ENCODE measurements at regions not wholly inside any gene's neighbourhood (a gene's known extent, or its start where the extent isn't known, plus 50 kb on each side); places are given as distances from the start of the nearest gene placed in this dataset.

DNA sequence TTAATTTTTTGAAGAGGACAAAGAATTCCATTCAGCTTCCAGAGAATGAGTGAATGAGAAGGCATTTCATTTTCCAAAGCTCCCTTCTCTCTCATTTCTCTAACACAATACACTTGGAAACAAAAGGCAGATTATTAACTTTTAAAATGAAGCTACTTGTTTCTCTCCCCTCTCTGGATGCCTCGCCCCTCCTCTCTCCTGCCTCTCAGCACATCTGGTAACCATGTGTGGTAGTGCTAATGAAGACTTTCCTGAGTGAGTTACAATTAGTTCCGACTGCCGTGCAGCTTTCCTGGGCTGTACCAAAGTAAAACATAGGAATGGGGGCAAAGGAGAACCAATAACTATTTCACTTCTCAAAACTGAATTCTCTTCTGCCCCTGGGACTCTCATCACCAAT lies 84.7 kb upstream of the SOX5 start:
- ChIA-PET POLR2A (ENCODE audit: unreplicated experiment) (no interaction called here), CTCF (interaction anchor here (0.6 kb wide), 2 partner anchors 253 to 495 kb away, joined by 3 read pairs; no protein-coding TSS in a partner anchor)
- intact Hi-C loops (cut with micrococcal nuclease) (no loop called here), dilution Hi-C loops (cut with HindIII; ENCODE audit: low sequenced_read_pairs, unreplicated experiment) (no loop called here), in situ Hi-C loops (cut with MboI; ENCODE audit: low sequenced_read_pairs) (no loop called here)
- Histone ChIP-seq H3K14ac (replicated peaks; ENCODE audit: low read depth, low read length) (no peak overlapping the region), H3K36me3 (ENCODE audit: control insufficient read depth, insufficient read depth, low read length) (no peaks in the 10 kb centered on the region), H2AK9ac (replicated peaks; ENCODE audit: low read depth, low read length, poor library complexity) (no peak overlapping the region), H3K4ac (ENCODE audit: low read depth, low read length) (no peak overlapping the region), H4K5ac (ENCODE audit: low read depth, low read length) (no peak overlapping the region), H3K9ac (ENCODE audit: low read depth, low read length) (no peak overlapping the region), H3K4me3 (ENCODE audit: insufficient read depth, low read depth, low read length) (no peak overlapping the region), H2BK5ac (ENCODE audit: low read depth, low read length, poor library complexity, severe bottlenecking) (no peak overlapping the region), H2BK120ac (ENCODE audit: low read depth, low read length) (no peak overlapping the region), H2AFZ (replicated peaks; ENCODE audit: low read length, poor library complexity) (no peak overlapping the region), H4K91ac (ENCODE audit: insufficient read depth, low read depth, low read length) (no peak overlapping the region), H3K9me3 (ENCODE audit: control insufficient read depth, insufficient read depth, low read length) (no peaks in the 10 kb centered on the region), H3K4me2 (ENCODE audit: low read depth, low read length) (no peak overlapping the region), H3K4me1 (ENCODE audit: control insufficient read depth, insufficient read depth, low read length) (peaks cover 3% of the 10 kb centered on the region; the same call in 1 of the 2 replicates), H2BK15ac (ENCODE audit: low read depth, low read length) (no peak overlapping the region), H3K9me1 (ENCODE audit: insufficient read depth, low read length) (no peaks in the 10 kb centered on the region; the same call in 1 of the 2 replicates), H3K27me3 (ENCODE audit: control insufficient read depth, insufficient read depth, low read length) (no peaks in the 10 kb centered on the region), H2BK20ac (ENCODE audit: low read depth, low read length) (no peak overlapping the region), H3K27ac (ENCODE audit: insufficient read depth, low read length) (no peak overlapping the region), H3K79me1 (ENCODE audit: low read depth in 1 of 2, low read length in 2 of 2) (peaks cover 0 to 4% of the 10 kb centered on the region in 2 experiments; a peak in 1 of 4 replicates), H4K8ac (ENCODE audit: low read depth in 2 of 2, low read length in 2 of 2) (no peak overlapping the region), H2AK5ac (ENCODE audit: low read depth, low read length) (no peak overlapping the region; the same call in 1 of the 2 replicates), H3K23ac (ENCODE audit: low read depth, low read length) (no peak overlapping the region), H4K20me1 (ENCODE audit: insufficient read depth, low read length) (no peaks in the 10 kb centered on the region), H3K18ac (ENCODE audit: low read depth, low read length) (no peak overlapping the region), H3K56ac (ENCODE audit: extremely low read depth, insufficient read depth, low read length) (no peak overlapping the region)
- no TSS peak for BruUV-seq (replicated peaks)
- ATAC-seq (ENCODE audit: low read depth) (no peak), DNase-seq (peak; percentile 11)
- WGBS, 2 experiments (ENCODE audit: extremely low coverage in 2 of 2, insufficient read length in 1 of 2) = no CpG with 5 or more reads among the region's 3 CpGs
- no peak for TF ChIP-seq FOS (IDR thresholded peaks at IDR 0.05; ENCODE audit: low read depth, low read length)

All from IMR-90 (cell line).